GM10266 (cell line): ENCODE measurements at regions not wholly inside any gene's neighbourhood (a gene's known extent, or its start where the extent isn't known, plus 50 kb on each side); places are given as distances from the start of the nearest gene placed in this dataset.
A peak's percentile ranks its signal among the peaks of the same experiment; 100 is the strongest.

Source experiments
- DNase-seq: peaks from one replicate; pipeline ENCODE4 v3.0.0; 2012; ENCODE audit errors: extremely low spot score
- CTCF ChIP-seq: IDR thresholded peaks from 2 replicates; pipeline ENCODE4 v1.5.1; 2012; ENCODE audit warnings: mild to moderate bottlenecking, low read depth; ENCODE audit not compliant: control insufficient read depth, insufficient read depth; ENCODE audit errors: missing control alignments

DNA sequence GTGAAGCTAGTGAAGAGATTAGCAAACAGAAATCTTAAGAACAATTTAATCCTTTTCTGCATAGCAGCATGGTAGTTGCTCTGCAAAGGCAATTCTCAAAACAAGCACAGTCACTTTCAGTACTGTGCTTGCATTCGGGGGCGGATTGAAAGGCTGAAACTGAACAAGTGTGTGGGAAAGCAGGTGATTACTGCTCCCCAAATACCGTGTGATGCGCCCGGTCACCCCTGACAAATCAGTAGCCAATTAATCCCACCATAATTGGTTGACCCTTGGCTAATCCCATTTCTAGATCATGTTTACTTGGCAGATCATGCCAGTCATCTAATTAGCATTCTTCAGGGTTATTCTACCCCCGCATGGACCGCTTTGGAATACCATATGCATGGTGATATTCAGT is 76.5 kb upstream of the ADRB1 start:
- TF ChIP-seq CTCF, result no peak
- DNase-seq, result peak; percentile 31

DNA sequence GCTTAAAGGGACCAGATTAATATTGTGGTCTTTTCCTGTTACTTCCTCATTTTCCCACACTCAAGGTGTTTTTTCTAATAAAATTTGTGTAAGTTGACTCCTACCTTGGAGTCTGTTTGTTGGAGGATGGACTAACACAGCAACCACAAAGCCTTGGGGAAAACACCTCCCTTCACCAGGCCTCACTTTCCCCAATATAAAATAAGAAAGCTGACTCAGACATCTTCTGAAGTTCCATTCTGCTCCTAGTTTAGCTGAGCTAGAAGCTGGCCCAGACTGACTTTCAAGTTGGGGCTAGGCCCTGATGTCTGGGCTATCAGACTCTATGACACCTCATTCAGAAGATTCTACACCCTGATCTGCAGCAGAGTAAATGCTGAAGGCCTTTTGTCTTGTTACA is 73.0 kb upstream of the ADRB1 start:
- no peak for DNase-seq
- TF ChIP-seq CTCF, result no peak

GRCh38 chr10:113971349-113971973 is 72.2 kb upstream of the ADRB1 start:
- no peak for TF ChIP-seq CTCF
- no peak for DNase-seq

DNA sequence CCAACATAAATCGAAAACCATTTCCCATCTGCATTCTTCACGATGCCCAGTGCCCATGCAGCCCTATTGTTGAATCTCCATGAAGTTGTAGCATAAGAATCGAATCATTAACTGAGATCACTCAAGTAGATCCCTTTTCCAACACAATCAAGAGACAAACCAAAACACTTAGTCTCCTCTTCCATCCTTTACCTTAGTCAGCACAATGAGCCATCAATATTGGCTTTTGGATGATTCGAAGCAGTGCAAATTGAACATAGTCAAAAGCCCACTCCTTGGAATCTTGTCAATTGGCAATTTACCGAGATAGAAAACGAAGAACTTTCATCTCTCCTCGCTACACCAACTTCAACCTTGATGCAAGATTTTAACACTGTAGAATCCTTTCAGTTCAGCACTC is 66.5 kb upstream of the ADRB1 start:
- DNase-seq, result no peak
- TF ChIP-seq CTCF, result no peak

- TF ChIP-seq CTCF, result no peak
- no peak for DNase-seq
Observed at GRCh38 chr10:113978802-113979201, 64.9 kb upstream of the ADRB1 start.

GRCh38 chr10:113979409-113979808 is 64.3 kb upstream of the ADRB1 start:
- TF ChIP-seq CTCF, result no peak

DNA sequence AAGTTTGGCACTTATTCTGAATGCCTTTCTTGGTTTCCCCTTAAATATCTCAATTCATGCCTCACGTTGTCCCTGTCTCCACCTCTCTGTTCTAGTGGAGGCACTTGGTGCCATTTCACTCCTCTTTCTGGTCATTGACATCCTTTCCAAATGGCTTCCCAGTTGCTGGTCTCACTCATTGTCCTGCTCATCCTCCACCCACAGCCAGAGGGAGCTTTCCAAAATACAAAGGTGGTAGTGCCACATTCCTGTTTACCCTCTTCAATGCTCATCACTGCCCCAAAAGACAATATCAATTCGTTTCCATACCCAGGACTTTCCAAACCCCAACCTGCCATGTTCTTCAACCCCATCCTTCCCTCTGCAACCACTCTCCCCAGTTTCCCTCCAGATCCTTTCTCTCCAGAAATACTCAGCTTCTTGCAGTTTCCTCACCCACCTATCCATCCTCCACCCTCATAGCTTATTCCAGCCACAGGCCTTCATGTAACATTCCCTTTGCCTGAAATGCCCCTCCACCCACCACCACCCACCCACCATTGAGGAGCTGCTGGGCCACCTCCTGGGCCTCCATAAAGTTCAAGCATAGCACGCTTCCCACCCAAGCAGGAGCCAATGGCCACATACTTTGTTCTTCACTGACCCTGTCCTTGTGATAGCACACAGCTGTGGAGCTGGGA is 63.1 kb upstream of the ADRB1 start:
- DNase-seq, result no peak
- no peak for TF ChIP-seq CTCF

More at GRCh38 chr10:113979409-113979808, 64.3 kb upstream of the ADRB1 start:
- no peak for DNase-seq
